ENCODE measurements at regions not wholly inside any gene's neighbourhood (a gene's known extent, or its start where the extent isn't known, plus 50 kb on each side); places are given as distances from the start of the nearest gene placed in this dataset.

DNA sequence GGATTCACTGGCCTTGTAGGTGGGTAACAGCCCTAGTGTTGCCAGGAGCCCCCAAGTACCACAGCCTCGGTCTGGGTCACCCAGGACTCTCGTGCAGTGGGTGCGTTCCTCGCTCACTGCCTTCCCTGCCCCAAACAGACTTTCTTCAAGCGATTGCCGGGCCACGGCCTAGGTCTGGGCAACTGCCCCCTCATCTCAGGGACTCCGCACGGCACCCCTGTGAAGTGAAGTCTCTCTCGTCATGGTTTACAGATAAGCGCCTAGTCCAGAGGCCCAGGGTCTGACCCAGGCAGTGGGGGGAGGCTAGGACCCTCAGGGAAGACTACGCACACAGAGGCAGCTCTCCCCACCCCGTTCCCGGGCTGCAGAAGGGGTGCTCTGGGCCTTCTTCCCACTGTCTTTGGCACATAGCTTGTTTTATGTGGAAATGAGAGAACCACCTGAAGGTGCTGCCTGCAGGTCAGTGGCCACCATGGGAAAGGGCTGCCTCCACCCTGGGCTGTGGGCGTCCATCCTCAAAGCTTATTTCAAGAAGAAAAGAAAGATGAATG, 220.8 kb downstream of the ERMARD start:
- no peak for DNase-seq

- no peak for DNase-seq
These were observed 219.8 kb downstream of the ERMARD start for GRCh38 chr6:169971081-169971861.

- no peak for DNase-seq
These were observed 219.0 kb downstream of the ERMARD start for GRCh38 chr6:169970306-169970988.

DNA sequence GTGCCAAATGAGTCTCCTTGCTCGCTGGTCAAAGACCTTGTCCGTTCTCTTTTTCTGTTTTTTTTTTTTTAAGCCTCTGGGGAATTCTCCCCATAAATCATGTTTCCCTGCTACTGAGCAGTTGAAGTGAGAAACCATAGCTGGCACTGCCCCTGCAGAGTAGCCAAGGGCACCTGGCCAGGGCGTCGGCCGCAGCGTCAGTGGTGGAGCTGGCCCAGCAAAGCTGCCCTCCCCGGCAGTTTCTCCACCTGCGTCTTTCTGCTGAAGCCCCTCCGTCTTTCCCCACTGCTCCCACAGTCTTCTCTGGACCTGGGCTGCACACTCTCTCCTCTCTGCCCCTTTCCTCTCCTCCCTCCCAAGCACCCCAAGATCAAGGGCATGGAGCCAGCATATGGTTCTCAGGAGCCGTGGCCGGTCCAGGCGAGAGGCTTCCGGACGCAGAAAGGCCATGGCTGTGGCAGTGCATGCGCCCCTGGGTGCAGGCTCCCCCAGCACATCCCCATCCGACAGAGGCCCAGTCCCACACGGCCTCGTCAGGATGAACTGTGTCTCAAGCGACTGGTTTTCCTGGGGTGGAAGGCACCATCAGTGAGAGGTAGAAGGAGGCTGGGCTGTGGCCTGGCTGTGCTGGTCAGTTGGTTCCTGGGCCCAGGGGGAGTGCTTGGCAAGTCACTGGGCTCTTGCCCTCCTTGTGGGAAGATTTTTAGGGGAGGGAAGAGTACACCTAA, 218.1 kb downstream of the ERMARD start:
- DNase-seq, result no peak

DNA sequence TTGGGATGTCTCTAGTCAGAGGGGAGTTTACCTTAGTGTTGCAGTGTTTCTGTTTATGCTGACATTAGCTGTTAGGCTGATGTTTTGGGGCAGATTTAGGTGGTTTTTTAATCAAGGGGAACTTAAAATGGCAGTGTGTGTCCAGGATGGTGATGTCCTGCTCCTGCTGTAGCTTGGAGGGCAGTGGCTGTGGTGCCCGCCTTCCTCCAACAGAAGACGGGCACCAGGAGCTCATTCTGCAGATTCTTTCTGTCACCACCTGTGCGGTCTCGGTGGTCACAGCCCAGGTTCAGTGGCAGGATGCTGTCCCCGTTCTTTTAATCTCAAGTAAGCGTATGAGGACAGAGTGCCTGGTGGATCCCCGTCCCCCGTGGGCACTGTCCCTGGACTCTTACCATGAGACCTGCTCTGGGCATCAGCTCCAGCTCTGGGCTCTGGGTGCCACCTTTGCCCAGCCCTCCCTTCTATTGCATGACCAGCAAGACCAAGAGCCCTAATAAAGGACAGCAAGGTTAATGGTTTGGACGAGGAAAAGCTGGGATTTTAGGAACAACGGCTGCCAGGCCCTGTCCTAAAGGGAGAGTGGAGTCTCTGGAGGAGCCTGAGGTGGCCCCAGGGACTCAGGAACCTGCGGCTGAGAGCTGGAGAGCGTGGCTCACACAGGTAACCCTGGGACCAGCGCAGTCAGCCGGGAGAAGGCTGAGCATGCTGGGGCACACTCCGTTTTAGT, 217.3 kb downstream of the ERMARD start:
- no peak for DNase-seq

DNA sequence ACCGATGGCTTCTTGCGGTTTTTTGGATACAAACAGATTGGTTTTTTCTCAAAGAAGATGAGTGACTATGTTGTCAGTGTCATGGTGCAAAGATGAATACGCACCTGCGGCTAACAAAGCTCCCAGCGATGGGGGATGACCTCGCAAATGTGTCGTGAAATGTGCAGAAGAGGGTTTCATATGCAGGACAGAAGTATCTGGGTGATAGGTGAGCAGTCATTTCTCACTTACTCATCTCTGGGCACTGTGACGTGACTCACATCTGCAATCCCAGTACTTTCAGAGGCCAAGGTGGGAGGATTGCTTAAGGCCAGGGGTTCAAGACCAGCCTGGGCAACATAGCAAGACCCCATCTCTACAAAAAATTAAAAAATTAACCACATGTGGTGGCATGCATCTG, 216.3 kb downstream of the ERMARD start:
- DNase-seq, result no peak

- no peak for DNase-seq
These were observed 215.1 kb downstream of the ERMARD start for GRCh38 chr6:169966312-169967181.

- DNase-seq, result no peak
These were observed 214.4 kb downstream of the ERMARD start for GRCh38 chr6:169965657-169966311.

DNA sequence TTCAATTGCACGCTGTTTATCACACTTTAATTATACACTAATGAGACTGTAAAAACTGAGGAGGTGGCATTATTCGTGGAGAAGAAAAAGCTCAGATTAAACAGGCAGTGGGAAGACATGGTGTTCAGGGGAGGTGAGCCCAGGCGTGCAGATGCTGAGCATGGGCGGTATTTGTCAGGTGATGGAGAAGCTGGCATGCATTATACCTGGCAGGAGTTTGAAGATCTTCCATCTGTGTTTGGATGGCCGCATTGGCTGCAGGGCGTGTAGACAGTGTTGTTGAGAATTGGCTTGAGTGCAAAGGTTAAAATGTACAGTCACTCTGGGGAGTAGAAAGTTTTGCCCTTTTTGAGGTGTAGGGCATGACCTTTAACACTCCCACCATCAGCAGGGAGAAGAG, 213.8 kb downstream of the ERMARD start:
- no peak for DNase-seq

- no peak for DNase-seq
These were observed 213.2 kb downstream of the ERMARD start for GRCh38 chr6:169964486-169965180.

DNA sequence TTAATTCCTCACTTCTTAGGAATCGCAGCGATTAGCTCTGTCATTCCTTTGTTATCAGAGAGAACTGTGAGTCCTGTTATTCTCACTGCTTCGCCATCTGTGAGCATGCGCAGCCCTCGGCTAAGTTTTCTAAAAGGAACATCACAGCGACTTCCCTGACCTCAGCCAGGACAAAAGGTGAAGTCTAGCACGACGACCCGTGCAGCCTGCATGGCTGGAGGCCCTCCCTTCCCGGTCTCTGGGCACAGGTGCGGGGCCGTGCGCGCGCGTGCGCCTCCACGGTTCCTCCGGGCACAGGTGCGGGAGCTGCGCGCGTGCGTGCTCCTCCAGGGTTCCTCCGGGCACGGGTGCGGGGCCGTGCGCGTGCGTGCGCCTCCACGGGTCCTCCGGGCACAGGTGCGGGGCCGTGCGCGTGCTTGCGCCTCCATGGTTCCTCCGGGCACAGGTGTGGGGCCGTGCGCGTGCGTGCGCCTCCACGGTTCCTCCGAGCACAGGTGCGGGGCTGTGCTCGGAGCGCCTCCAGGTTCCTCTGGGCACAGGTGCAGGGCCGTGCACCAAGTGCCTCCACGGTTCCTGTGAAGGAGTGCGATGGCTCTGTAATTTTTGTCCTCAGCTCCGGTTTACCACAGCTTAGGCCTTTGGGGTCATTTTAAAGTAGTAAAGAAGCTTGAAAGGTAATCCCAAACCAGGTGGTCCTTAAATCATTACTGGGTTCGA, 212.3 kb downstream of the ERMARD start:
- no peak for DNase-seq

- DNase-seq, result no peak
These were observed 211.4 kb downstream of the ERMARD start for GRCh38 chr6:169962604-169963469.

GRCh38 chr6:169961772-169962561, 210.5 kb downstream of the ERMARD start:
- DNase-seq, result no peak

GRCh38 chr6:169960886-169961611, 209.6 kb downstream of the ERMARD start:
- DNase-seq, result peak; percentile 12 to 33

GRCh38 chr6:169960521-169960885, 209.1 kb downstream of the ERMARD start:
- peak in 1 of 2 experiments; percentile 29 for DNase-seq

DNA sequence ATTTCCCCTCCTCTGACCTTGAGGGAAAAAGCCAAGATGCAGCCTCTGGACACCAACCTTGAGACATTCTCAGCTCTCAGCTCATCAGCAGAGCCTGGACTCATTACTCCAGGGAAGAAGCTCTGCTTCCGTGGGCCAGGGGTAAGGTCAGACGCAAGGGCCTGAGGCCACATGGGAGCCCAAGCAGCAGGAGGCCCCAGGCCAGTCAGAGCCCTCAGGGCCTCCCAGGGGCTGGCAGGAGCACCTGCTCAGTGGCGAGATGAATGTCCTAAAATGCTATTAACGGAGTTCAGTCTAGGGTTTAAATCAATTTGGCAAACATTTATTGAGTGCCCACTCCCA, 208.6 kb downstream of the ERMARD start:
- no peak for DNase-seq

Measured in SHP77 (cell line).